Activated CD4-positive, alpha-beta T cell treated with anti-CD3 and anti-CD28 coated beads for 36 hours (primary cell): ENCODE measurements at regions not wholly inside any gene's neighbourhood (a gene's known extent, or its start where the extent isn't known, plus 50 kb on each side); places are given as distances from the start of the nearest gene placed in this dataset.

Experiments
- ATAC-seq: fragments of 200-7000 bp; cut with Tn5 transposase; one replicate; pipeline ENCODE4 v1.10.0; 2021; ENCODE audit warnings: mild to moderate bottlenecking, moderate library complexity
- CTCF ChIA-PET: fragments of 350-600 bp; sonication (Branson Sonifier 250); formaldehyde crosslinking; loops from one replicate; lab custom pipeline; 2021; ENCODE audit warnings: antibody characterized with exemption; lab: Charles Lee
- POLR2A ChIA-PET: fragments of 350-600 bp; sonication (Branson Sonifier 250); formaldehyde crosslinking; loops from one replicate; lab custom pipeline; 2021; ENCODE audit warnings: antibody characterized with exemption, inconsistent platforms; lab: Charles Lee
- DNase-seq: peaks from one replicate; pipeline ENCODE4 v3.0.0-alpha.2; 2020
- H3K27ac Mint-ChIP-seq: one replicate; pipeline ENCODE4 v1.8.0; 2021; ENCODE audit warnings: mixed read lengths
- H3K27me3 Mint-ChIP-seq: one replicate; pipeline ENCODE4 v1.8.0; 2021; ENCODE audit warnings: mixed read lengths
- H3K36me3 Mint-ChIP-seq: one replicate; pipeline ENCODE4 v1.8.0; 2021; ENCODE audit warnings: low read depth, mixed read lengths
- H3K4me1 Mint-ChIP-seq: one replicate; pipeline ENCODE4 v1.8.0; 2021; ENCODE audit warnings: mixed read lengths
- H3K4me3 Mint-ChIP-seq: one replicate; pipeline ENCODE4 v1.8.0; 2021; ENCODE audit warnings: mild to moderate bottlenecking, moderate library complexity, mixed read lengths
- H3K9me3 Mint-ChIP-seq: one replicate; pipeline ENCODE4 v1.8.0; 2021; ENCODE audit warnings: low read depth, mixed read lengths
- intact Hi-C, 2 experiments: fragments of 100-400 bp; cut with DNase I in 1 of 2; cut with micrococcal nuclease in 1 of 2; formaldehyde crosslinking; loops; one replicate each; pipeline versions ENCODE4 v1.14.2 to v1.15.1; 2022 to 2024; cut with DNase I, micrococcal nuclease

DNA sequence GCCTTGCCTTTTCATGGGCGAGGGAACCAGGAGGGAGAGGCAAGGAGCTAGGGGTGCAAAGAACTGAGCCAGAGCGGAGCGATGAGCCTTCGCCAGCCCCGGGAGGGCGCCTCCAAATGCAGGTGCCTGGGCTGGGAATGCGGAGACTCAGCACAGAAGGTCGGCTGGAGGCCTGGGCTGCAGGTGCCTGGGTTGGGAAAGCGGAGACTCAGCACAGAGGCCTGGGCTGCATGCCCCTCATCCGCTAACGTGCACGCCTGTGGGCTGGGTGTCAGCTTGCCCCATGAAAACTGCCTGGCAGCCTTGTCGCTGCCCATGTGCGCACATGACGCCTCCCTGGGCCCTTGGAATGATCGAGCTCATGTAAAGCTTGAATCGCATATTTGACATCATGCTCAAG is 51.8 kb downstream of the POM121L12 start:
- Mint-ChIP-seq H3K4me3 (no peak overlapping the region), H3K27me3 (no peaks in the 10 kb centered on the region), H3K9me3 (peaks cover 19% of the 10 kb centered on the region), H3K4me1 (no peaks in the 10 kb centered on the region), H3K27ac (no peak overlapping the region), H3K36me3 (no peaks in the 10 kb centered on the region)
- no peak for DNase-seq
- ATAC-seq, result no peak
- ChIA-PET POLR2A (no interaction called here), CTCF (no interaction called here)
- intact Hi-C loops, result no loop called here

DNA sequence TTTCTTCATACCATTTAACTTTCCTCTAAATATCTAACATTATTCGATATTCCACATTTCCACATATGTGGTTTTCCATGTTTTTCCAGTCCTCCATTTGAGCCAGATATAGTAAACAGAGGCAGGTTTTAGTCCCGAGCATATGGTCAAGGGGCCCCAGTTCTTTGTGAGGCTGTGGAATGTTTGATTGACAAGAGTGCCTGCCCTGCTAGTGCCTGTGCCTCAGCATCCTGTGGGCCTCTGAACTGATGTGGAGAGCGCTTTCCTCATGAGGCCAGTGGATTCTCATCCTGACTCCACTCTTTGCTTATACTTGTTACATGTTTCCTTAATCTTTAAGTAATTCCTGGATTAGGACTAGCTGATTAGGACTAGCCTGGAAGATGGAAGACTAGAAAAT is 58.8 kb downstream of the POM121L12 start:
- POLR2A ChIA-PET, result no interaction called here
- no peaks in the 10 kb centered on the region for H3K27me3 Mint-ChIP-seq
- H3K36me3 Mint-ChIP-seq, result no peaks in the 10 kb centered on the region
- DNase-seq (no peak), ATAC-seq (no peak)
- no peaks in the 10 kb centered on the region for H3K4me1 Mint-ChIP-seq
- CTCF ChIA-PET, result no interaction called here
- H3K27ac Mint-ChIP-seq, result no peak overlapping the region
- no peak overlapping the region for H3K4me3 Mint-ChIP-seq
- intact Hi-C loops, result no loop called here
- peaks cover 13% of the 10 kb centered on the region for H3K9me3 Mint-ChIP-seq

GRCh38 chr7:53094827-53095226 is 59.4 kb downstream of the POM121L12 start:
- H3K27ac Mint-ChIP-seq, result no peak overlapping the region
- H3K4me3 Mint-ChIP-seq, result no peak overlapping the region
- no peaks in the 10 kb centered on the region for H3K36me3 Mint-ChIP-seq
- no peaks in the 10 kb centered on the region for H3K4me1 Mint-ChIP-seq
- no peaks in the 10 kb centered on the region for H3K27me3 Mint-ChIP-seq
- intact Hi-C loops, result no loop called here
- ChIA-PET POLR2A (no interaction called here), CTCF (no interaction called here)
- ATAC-seq (no peak), DNase-seq (no peak)
- peaks cover 15% of the 10 kb centered on the region for H3K9me3 Mint-ChIP-seq

GRCh38 chr7:53095731-53096501 is 60.5 kb downstream of the POM121L12 start:
- CTCF ChIA-PET, result no interaction called here
- no peaks in the 10 kb centered on the region for H3K36me3 Mint-ChIP-seq
- H3K27ac Mint-ChIP-seq, result no peak overlapping the region
- H3K27me3 Mint-ChIP-seq, result no peaks in the 10 kb centered on the region
- no peak for ATAC-seq
- DNase-seq, result no peak
- POLR2A ChIA-PET, result no interaction called here
- intact Hi-C loops, result no loop called here
- H3K9me3 Mint-ChIP-seq, result peaks cover 13% of the 10 kb centered on the region
- H3K4me1 Mint-ChIP-seq, result no peaks in the 10 kb centered on the region
- H3K4me3 Mint-ChIP-seq, result no peak overlapping the region

DNA sequence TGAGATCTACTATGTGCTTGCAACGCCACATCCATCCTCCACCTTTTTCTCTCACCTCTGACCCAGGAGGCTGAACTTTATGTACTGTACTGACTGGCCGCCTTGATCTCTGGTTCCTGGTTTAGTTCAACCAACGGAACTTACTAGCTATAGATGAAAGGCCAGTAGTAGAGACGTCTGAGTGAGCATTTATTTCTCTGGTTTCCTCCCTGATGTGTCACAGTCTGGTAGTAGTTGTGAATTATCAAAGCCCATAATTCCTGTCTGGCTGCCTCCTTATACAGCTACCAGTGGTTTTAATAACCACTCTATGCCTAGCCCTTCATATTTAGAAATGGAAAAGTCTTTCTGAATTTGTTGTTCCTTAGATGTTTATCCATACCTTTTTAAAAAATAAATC is 64.7 kb downstream of the POM121L12 start:
- CTCF ChIA-PET, result no interaction called here
- intact Hi-C loops, result no loop called here
- H3K9me3 Mint-ChIP-seq, result peaks cover 12% of the 10 kb centered on the region
- POLR2A ChIA-PET, result no interaction called here
- no peak for ATAC-seq
- no peak overlapping the region for H3K4me3 Mint-ChIP-seq
- H3K4me1 Mint-ChIP-seq, result no peaks in the 10 kb centered on the region
- no peak for DNase-seq
- H3K27me3 Mint-ChIP-seq, result no peaks in the 10 kb centered on the region
- no peak overlapping the region for H3K27ac Mint-ChIP-seq
- H3K36me3 Mint-ChIP-seq, result no peaks in the 10 kb centered on the region

GRCh38 chr7:53101026-53101425 is 65.6 kb downstream of the POM121L12 start:
- Mint-ChIP-seq H3K36me3 (no peaks in the 10 kb centered on the region), H3K27ac (no peak overlapping the region), H3K27me3 (no peaks in the 10 kb centered on the region), H3K4me3 (no peak overlapping the region), H3K4me1 (no peaks in the 10 kb centered on the region), H3K9me3 (peaks cover 12% of the 10 kb centered on the region)
- ChIA-PET POLR2A (no interaction called here), CTCF (interaction anchor here (0.6 to 0.7 kb wide), 2 partner anchors 18 to 168 kb away, joined by 3 to 4 read pairs; no protein-coding TSS in a partner anchor)
- DNase-seq (no peak), ATAC-seq (no peak)
- intact Hi-C loops, result no loop called here

GRCh38 chr7:53110425-53110824 is 75.0 kb downstream of the POM121L12 start:
- H3K4me1 Mint-ChIP-seq, result no peaks in the 10 kb centered on the region
- no peaks in the 10 kb centered on the region for H3K27me3 Mint-ChIP-seq
- ATAC-seq, result no peak
- CTCF ChIA-PET, result no interaction called here
- POLR2A ChIA-PET, result no interaction called here
- no peak for DNase-seq
- H3K36me3 Mint-ChIP-seq, result no peaks in the 10 kb centered on the region
- H3K4me3 Mint-ChIP-seq, result no peak overlapping the region
- no peak overlapping the region for H3K27ac Mint-ChIP-seq
- H3K9me3 Mint-ChIP-seq, result peaks cover 12% of the 10 kb centered on the region
- intact Hi-C loops, result no loop called here

- Mint-ChIP-seq H3K4me3 (no peak overlapping the region), H3K27ac (no peak overlapping the region), H3K27me3 (no peaks in the 10 kb centered on the region), H3K9me3 (peaks cover 12% of the 10 kb centered on the region), H3K4me1 (no peaks in the 10 kb centered on the region), H3K36me3 (no peaks in the 10 kb centered on the region)
- intact Hi-C loops, result no loop called here
- POLR2A ChIA-PET, result no interaction called here
- ATAC-seq (no peak), DNase-seq (no peak)
- CTCF ChIA-PET, result no interaction called here
Observed at GRCh38 chr7:53111031-53111430, 75.6 kb downstream of the POM121L12 start.

- ATAC-seq (no peak), DNase-seq (no peak)
- ChIA-PET CTCF (no interaction called here), POLR2A (no interaction called here)
- H3K27ac Mint-ChIP-seq, result no peak overlapping the region
- H3K9me3 Mint-ChIP-seq, result peaks cover 19% of the 10 kb centered on the region
- H3K36me3 Mint-ChIP-seq, result no peaks in the 10 kb centered on the region
- H3K27me3 Mint-ChIP-seq, result no peaks in the 10 kb centered on the region
- no peaks in the 10 kb centered on the region for H3K4me1 Mint-ChIP-seq
- intact Hi-C loops, result no loop called here
- no peak overlapping the region for H3K4me3 Mint-ChIP-seq
Observed at GRCh38 chr7:53113424-53113823, 78.0 kb downstream of the POM121L12 start.

DNA sequence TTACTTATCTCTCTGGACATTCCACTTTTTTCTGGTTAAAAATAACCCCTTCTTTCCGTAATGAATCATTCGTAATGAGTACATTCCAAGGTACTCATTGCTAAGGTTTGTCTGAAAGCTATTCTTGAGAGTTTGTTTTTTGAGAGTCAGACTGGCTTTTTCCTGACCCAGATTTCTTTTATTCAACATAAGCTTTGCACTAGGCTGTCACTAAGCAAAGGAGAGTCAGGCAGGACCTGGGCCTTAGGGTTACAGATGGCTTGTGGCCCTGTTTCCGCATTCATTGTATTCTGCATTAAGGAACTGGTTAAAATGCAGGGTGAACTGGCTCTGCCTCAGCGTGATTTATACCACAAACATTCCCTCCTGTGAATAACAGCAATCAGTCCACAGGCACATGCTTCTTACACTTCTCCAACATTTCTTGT is 84.1 kb downstream of the POM121L12 start:
- intact Hi-C loops, result no loop called here
- DNase-seq (no peak), ATAC-seq (no peak)
- Mint-ChIP-seq H3K4me3 (no peak overlapping the region), H3K9me3 (peaks cover 15% of the 10 kb centered on the region), H3K36me3 (no peaks in the 10 kb centered on the region), H3K4me1 (no peaks in the 10 kb centered on the region), H3K27ac (no peak overlapping the region), H3K27me3 (no peaks in the 10 kb centered on the region)
- CTCF ChIA-PET, result interaction anchor here (0.6 kb wide), 1 partner anchor 18 kb away, joined by 4 read pairs; no protein-coding TSS in a partner anchor
- POLR2A ChIA-PET, result no interaction called here

GRCh38 chr7:53121374-53121773 is 85.9 kb downstream of the POM121L12 start:
- DNase-seq, result no peak
- H3K27me3 Mint-ChIP-seq, result no peaks in the 10 kb centered on the region
- no peak for ATAC-seq
- intact Hi-C loops, result no loop called here
- H3K27ac Mint-ChIP-seq, result no peak overlapping the region
- H3K4me1 Mint-ChIP-seq, result no peaks in the 10 kb centered on the region
- no peaks in the 10 kb centered on the region for H3K36me3 Mint-ChIP-seq
- H3K9me3 Mint-ChIP-seq, result peaks cover 15% of the 10 kb centered on the region
- POLR2A ChIA-PET, result no interaction called here
- no peak overlapping the region for H3K4me3 Mint-ChIP-seq
- CTCF ChIA-PET, result no interaction called here

- Mint-ChIP-seq H3K36me3 (no peaks in the 10 kb centered on the region), H3K4me3 (no peak overlapping the region), H3K9me3 (peaks cover 11% of the 10 kb centered on the region), H3K4me1 (no peaks in the 10 kb centered on the region), H3K27me3 (no peaks in the 10 kb centered on the region), H3K27ac (no peak overlapping the region)
- no peak for ATAC-seq
- ChIA-PET POLR2A (no interaction called here), CTCF (no interaction called here)
- no peak for DNase-seq
- intact Hi-C loops, result no loop called here
Observed at GRCh38 chr7:53131697-53132096, 96.3 kb downstream of the POM121L12 start.
